IPS DF 19.7 (cell line): ENCODE measurements at regions not wholly inside any gene's neighbourhood (a gene's known extent, or its start where the extent isn't known, plus 50 kb on each side); places are given as distances from the start of the nearest gene placed in this dataset.

ENCODE experiments used
- DNase-seq: peaks from one replicate; pipeline ENCODE4 v3.0.0-alpha.2; 2013; ENCODE audit warnings: low read depth, low spot score

DNA sequence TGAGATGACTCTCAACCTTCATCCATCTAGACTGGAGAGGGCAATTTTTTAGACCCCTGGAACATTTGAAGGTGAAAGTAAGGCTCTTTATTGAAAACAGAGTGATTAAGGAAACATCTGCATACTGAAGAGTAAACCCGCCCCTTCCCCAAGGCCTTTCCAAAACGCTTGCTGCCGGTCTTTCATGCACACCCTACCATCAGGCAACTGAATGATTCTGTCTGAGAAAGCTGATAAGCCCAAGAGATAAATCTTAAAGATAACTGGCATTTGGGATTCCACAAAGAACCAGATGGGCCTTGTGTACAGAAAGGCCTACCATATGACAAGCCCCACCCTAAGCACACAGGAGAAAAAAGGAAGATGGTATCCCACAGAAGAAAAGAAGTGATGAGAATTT, 54.4 kb upstream of the PIK3R1 start:
- no peak for DNase-seq

DNA sequence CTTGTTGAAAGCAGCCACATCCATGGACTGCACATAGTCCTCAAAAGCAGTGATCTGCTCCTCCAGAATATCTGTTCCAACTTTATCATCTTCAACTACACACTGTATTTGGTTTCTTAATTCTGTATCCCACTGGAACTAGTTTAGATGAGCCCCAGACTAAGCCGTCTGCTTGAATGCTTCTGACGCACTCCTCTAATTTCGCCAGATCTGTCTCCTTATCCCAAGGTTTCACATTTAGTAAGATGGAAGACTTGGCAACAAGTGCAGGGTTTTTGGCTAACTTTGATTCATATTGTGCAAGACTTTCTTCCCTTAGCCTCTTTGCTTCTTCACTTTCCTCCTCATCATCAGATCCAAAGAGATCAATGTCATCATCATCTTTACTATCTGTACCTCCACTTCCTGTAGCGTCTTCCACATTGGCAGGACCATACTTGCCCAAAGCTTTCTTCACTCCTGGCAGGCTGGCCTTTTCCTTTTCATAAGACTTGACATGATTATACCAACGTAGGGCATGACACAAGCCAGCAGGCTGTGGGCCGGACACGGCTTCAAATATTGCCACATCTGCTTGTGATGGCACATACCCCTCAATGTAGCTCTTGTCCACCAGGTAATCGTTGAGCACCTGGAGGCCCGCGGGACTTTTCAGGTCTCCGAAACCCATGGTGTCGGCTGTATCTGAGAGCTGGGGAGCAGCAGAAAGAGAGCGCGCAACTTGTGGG, 56.2 kb upstream of the PIK3R1 start:
- no peak for DNase-seq

DNA sequence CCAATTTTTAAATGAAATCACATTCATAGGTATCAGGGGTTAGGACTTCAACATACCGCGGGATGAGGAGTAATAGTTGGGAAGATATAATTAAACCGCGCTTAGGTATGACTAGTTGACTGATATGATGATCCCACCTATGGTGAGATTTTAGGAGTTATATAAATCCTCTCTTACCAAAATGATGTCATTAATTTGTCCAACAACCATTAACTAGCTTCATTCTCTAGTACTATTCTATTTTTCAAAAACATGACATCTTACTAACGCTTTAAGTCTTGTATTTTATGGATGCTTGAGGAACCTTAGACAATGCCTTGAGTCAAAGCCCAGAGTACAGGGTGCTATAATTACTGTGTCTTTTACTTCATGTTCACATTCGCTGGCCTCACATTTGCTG, 59.6 kb upstream of the PIK3R1 start:
- DNase-seq: no peak

DNA sequence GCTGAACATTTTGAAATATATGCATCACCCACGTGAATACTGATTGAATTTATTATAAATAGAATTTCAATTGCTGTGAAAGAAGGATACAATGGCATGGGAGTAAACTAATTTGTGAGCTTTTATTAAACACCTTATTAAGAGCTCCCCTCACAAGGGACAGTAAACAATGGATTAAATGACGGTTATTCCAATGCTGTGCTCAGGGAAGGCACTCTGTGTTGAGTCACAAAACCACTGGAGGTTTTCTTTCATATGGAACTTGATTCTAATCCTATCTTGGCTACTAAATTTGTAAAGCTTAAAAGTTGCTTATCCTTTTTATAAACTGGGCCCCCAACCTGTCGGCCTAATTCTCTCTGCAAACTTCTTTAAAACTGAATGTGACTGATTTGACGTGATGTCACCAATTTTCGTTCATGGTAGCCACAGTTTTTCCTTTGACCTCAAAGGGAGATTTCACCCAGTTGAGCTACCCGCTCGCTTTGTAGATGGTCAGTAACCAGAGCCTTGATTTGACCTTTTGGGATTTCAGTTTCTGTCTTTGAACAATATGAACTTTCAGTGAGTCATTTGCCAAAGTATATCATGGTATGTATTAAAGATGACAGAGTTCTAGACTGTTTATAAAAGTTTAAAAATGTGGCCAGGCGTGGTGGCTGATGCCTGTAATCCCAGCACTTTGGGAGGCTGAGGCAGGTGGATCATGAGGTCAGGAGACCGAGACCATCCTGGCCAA, 61.3 kb upstream of the PIK3R1 start:
- DNase-seq: no peak

DNA sequence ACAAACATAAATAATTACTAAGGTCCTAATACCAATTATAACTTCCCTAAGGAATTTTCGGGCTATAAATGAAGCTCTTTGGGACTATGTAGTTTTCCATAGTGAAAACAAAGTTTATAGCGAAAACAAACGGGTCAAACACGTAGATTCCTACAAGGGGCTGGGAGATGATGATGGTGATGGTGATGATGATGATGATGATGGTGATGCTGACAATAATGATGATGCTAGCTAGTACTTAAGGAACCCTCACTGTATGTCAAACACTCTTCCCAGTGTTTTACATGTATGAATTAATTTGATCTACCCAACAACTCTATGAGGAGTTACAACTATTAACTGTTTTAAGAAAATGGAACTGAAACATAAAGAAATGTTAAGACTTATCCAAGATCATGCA, 63.7 kb upstream of the PIK3R1 start:
- no peak for DNase-seq

DNA sequence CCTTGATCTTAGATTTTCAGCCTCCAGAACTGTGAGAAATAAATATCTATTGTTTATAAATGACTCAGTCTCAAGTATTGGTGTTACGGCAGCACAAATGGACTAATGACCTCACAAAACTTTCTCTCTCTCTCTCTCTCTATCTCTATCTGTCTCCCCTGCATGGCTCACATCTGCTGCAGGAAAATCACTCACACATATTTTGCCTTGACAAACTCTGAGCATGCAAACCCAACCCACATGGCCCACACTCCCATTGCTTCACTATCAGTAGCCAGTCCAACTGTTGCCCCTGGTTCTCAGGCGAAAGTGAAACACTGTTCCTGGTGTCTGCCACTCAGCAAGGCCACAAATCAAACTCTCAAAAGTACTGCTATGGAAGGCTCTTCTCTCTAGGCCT, 66.4 kb upstream of the PIK3R1 start:
- DNase-seq: no peak

DNA sequence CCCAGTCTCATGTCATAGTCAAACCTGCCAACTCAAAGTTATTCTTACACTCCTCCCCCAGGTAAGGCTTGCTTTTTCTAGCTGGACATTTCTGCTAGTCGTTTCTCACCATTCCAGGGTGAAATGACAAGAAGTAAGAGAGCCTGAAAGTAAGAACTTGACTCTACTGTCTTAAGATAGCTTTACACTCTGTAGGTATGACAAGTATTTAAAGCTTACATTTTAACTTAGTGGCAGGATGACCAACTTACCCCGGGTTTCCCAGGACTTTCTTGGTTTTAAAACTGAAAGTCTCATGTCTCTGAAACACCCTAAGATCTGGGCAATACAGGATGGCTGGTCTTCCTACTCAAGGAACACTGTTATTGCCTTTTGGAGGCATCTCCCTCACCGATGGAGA, 67.5 kb upstream of the PIK3R1 start:
- DNase-seq: no peak

DNA sequence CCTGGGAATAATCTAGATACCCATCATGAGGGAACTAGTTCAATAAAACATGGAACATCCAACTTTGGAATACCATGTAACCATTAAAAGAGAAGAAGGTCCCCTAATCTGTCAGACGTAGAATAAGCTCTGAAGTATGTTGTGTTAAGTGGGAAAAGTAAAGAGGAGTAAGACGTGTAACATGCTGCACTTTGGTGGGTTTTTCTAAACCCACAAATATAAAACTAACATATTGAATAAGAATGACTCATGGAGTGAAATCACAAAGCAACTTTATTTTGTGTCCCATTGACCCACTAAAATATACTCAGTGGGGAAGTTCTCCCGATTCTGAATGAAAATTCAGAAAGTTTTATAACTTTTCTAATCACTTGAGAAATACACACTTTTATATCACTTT, 67.9 kb upstream of the PIK3R1 start:
- no peak for DNase-seq

DNA sequence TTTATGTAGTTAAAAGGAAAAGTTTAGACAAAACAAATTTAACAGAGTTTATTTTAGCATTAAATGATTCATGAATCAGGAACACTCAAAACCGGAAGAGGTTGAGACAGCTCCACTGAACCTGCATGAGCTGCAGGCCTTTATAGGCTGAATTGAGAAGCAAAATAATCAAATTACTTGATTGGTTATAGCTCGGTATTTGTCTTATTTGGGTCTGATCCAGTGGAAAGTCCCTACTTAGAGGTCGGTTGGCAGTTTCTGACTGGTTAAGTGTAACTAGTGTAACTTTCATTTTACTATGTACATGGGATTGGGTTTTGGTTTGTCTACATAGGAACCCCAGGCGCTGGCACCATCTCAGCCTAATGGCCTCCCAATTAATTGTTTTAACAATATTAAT, 74.1 kb upstream of the PIK3R1 start:
- DNase-seq: no peak

DNA sequence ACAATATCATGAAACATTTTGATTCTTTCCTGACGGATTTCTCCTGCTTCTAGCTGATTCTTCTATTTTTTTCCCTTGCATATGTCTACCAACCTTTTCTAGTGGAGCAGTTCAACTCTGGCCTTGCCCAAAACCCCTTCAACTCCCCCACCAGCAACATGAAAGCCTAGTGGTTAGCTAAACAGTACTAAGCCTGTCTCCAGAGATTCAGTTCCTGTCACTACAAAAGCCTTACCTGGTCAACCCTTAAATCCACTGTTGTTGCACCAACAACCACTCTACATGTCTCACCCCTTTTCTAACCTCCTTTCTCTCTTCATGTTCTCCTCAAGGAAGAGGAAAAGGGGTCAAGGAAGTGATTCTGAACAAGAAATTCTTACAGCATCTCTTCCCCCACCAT, 74.8 kb upstream of the PIK3R1 start:
- DNase-seq: no peak

DNA sequence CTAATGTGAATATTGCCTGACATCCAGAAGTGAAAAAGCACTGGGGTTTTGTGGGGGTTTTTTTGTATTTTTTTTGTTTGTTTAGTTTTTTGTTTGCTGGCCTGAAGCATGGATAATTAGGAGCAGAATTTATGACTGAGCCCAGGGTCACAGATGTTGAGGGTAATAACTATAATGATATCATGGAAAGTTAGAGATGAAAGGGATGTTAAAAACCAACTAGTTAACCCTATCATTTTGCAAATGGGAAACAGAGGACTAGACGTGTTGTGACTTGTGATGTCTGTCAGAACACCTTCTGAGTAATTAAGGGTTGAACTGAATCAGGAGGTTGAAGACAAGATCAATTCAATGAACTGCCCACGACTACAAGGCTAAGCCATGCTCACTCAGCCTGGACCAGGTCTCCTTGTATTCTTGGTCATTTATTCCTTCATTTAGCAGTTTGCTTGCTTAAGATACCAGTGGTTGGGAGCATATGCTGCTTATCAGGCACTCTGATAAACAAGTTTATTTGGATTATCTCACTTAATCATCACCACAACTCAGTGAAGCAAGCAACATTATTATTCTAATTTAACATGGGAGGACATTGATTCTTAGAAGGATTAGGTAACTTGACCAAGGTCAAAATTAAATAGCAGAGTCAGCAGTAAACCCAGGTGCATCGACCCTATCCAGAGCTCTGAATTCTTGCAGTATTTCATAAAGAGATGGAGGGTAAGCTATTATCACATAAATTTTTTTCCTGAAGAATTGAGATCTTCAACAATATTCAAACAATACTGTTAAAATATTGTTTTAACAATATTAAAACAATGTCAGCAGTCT, 75.7 kb upstream of the PIK3R1 start:
- no peak for DNase-seq

DNA sequence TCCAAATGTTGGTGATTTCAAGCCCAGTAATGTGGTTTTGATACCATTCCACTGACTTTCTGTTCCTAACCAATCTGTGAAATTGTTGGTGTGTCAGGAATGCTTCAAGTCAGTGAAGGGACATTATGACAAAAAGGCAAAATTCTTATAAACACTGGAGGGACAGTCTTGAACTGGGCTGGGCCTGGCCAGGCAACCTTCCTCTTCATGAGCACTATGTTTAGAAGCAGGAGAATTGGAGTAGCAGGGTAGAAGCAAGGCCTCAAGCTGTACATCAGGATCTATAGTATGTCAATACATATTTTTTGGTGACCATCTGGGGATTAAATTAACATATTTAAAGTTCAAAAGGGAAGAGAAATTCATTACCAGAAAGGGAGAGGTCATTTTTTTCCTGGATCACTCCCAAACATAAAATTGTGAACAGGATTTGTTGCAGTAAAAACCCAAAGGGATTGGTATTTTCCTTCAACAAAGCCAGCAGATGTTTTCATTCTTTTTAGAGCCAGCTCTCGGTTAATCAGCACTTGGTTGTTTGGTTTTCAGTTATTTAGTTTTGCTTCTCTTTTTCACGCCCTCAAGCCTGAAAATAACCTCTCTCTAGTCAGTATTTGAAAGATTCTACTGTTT, 77.9 kb upstream of the PIK3R1 start:
- no peak for DNase-seq

DNA sequence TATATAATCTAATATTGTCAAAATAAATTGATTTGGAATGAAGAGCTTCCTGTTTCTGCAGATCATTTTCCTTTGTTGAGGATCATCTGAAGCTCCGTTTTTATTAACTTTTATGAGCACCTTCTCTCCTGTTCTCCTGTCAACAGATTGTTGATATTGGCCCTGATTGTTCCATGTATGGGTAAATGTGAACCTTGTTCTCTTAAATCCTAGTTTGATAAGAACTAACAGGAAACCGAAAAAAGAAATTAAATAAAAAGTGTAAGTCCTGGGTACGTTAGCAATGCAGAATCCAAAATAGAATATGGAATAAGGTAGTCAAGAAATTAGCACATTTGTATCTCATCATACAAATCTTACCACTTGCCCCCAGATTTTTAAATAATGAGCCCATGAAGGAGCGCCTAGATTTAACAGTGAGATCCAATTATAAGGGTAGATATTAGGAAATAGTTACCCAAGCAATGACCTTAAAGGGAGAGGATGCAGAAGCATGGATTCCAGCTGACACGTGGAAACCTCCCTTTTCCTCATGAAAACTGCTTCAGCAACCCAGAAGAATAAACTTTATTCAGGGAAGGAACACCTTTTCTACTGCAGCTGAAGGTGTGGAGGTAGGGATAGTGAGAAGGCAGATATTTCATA, 80.8 kb upstream of the PIK3R1 start:
- DNase-seq: no peak

DNA sequence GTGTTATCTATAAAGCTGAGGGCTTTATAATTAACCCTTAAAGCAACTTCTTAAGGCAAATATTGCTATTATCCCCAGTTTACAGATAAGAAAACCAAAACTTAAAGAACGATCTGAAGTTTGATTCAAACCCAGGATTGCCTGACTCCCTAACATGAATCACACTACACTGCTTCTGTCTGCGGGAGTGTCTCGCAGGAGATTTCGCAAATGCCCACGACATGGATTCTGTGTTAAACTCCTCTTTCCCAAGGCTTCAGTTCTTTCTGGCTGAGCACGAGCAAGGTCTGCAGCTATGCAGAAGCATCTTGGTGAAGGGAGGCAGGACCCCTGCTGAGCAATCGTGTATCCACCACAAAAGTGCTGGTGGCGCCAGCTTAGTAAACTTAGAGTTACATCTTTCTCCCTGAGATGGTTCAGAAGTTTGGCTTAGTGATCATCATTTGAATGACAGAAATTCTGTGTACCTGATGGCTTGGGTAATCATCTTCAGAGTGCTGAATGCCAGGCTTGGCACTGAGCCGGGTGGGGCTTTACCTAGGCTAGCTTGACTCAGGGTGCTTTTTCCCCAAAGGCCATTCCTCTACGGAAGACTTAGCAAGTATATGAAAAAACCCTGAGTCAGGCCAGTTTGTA, 81.4 kb upstream of the PIK3R1 start:
- no peak for DNase-seq

DNA sequence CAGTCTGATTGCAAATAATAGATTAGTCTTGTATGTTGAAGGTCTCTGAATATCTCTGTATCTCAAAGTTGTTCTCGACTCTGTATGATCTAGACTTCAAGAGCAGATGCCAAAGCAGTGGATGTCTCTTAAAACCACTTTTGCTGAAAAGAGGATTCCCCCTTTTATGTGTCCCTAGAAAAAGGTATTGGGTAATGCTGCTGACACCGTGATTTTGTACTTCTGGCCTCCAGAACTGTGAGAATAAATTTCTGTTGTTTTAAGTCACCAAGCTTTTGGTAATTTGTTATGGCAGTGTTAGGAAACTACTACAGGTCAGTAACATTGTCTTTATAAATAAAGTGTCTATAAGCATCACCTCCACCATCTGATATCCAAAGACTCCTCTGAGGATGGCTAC, 85.3 kb upstream of the PIK3R1 start:
- no peak for DNase-seq

DNA sequence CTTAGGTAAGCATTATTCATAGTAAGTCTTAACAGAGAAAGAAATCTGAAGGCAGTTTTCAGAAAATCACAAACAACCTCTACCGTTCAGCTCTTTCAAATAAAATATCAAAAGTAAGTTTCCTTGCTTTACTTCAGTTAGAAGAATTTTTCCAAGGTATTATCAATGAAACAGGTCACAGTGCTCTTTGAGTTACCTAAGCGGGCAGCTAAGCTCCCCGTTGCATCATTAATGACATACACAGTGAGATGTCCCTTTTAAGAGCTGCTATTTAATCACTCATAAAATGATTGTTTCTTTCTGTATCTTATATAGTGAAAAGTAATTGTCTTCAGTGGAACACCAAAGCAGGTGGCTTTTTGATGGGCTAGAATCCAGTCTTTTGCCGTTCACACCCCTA, 86.2 kb upstream of the PIK3R1 start:
- no peak for DNase-seq

DNA sequence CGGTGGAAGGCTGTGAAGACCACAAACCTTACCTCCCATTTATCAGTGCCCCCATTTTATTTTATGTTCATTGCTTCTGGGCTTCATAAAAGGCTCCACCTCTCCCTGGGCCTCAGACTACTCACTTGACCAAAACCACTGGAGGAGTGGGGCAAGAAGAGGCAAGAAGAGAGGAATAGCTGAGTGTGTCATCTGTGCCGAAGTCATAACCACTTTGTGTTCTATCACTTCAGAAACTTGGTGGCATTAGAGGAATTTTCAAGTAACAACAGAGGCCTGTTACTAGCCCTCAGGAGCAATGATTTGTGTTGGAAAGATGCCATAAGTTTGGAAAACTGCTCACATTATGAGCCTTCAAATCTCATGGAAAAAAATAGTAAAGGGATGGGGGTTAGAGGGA, 88.7 kb upstream of the PIK3R1 start:
- no peak for DNase-seq

DNA sequence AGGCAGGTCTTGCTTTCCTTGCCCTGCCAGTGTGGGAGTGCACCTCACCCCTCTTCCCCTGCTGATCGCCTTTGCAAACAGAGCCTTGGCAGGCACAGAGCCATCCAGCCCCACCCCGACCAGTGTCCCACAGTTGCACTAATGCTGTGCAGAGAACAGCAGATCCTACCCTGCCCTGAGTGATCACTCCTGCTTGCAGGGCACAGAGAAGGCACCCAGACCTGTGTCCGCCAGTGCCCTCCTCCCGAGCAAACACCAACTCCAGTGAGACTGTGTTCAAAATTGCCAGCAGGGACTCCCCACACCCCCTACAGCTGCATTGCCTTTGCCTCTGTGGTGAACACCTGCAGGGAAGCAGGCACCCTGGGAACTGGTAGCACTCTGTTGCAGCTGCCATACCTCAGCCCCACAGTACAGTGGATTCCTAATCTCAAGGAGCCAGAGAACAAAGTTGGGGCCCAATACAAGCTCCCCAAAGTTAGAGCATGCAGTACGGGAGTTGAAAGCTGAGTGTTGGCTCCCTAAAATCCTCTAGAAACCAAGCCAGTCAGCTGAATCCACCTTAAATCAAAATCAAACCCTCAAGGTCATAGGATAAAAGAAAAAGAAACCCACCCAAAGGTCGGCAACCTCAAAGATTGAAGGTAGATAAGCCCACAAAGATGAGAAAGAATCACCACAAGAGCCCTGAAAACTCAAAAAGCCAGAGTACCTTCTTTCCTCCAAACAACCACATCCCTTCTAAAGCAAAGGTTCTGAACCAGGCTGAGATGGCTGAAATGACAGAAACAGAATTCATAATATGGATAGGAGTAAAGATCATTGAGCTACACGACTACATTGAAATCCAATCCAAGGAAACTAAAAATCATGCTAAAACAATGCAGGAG, 92.9 kb upstream of the PIK3R1 start:
- DNase-seq: no peak

DNA sequence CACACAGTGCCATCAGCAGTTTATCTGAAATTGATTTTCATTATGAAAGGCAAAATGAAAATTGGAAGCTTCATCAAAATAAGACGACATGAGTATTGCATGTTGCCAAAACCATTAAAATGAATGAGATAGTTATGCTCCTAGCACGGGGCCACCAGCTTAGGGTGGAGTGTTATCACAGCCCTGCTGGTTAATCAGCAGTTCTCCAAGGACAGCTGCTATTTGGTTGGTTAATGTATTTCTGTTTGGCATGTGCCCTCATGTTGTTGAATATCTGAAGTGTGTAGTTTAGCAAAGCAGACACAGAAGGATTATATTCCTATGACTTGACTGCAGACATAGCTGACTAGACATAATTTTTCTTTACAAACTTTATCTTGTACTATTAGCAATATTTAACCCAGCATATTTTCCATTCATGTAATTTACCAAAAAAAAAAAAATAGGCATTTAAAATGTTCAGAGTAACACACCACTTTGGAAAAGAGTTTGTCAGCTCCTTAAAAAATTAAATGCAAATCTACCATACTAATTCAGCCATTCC, 98.6 kb upstream of the PIK3R1 start:
- DNase-seq: no peak

DNA sequence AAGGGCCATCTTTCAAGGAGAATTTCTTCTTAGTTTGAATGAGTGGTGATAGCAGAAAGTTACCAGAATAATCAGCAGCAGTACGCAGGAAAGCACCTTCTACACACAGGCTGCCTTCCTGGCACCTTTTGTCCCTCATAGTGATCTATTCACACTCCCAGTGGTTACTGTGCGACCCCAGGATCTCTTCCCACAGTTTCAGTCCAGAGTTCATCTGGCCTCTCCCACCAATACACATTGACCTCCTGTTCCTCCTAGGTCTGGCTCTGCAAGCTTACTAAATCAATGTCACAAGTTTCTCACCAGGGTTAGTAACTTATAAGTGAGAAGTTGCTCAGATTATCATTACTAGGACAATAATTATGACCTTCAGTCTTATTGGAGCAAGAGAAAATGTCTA, 99.1 kb upstream of the PIK3R1 start:
- no peak for DNase-seq
